ENCODE measurements at regions not wholly inside any gene's neighbourhood (a gene's known extent, or its start where the extent isn't known, plus 50 kb on each side); places are given as distances from the start of the nearest gene placed in this dataset.

DNA sequence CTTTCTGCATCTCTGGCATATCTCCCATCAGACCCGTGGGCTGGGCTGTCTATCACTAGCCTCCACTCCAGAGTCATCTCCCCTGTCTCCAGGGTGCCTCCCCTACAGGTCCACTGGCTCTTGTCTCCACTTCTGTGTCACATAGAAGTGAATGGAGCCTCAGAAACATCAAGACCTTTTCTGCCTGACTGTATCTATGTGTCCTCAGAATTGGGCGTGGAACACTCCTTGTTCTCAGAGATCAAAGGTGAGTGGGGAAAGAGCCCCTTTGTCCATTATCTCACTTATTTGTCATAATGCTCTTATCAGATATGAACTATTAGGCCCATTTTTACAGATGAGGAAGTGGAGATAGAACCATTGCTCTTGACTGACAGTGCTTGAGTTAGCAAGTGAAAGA, 211.0 kb downstream of the CYRIA start:
- no peak for TF ChIP-seq POLR2A (IDR thresholded peaks at IDR 0.05)
- TF ChIP-seq, protein P1, sequence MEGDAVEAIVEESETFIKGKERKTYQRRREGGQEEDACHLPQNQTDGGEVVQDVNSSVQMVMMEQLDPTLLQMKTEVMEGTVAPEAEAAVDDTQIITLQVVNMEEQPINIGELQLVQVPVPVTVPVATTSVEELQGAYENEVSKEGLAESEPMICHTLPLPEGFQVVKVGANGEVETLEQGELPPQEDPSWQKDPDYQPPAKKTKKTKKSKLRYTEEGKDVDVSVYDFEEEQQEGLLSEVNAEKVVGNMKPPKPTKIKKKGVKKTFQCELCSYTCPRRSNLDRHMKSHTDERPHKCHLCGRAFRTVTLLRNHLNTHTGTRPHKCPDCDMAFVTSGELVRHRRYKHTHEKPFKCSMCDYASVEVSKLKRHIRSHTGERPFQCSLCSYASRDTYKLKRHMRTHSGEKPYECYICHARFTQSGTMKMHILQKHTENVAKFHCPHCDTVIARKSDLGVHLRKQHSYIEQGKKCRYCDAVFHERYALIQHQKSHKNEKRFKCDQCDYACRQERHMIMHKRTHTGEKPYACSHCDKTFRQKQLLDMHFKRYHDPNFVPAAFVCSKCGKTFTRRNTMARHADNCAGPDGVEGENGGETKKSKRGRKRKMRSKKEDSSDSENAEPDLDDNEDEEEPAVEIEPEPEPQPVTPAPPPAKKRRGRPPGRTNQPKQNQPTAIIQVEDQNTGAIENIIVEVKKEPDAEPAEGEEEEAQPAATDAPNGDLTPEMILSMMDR (IDR thresholded peaks at IDR 0.05): no peak
- no peak for TF ChIP-seq POLR2AphosphoS5 (IDR thresholded peaks at IDR 0.05; ENCODE audit: insufficient read depth in 1 of 2, low read depth in 1 of 2)
